GM18951 (cell line): ENCODE measurements at regions not wholly inside any gene's neighbourhood (a gene's known extent, or its start where the extent isn't known, plus 50 kb on each side); places are given as distances from the start of the nearest gene placed in this dataset.

ENCODE experiments used
- POLR2A ChIP-seq: IDR thresholded peaks from 4 replicates; pipeline ENCODE4 v1.6.1; 2011; ENCODE audit warnings: mild to moderate bottlenecking; ENCODE audit not compliant: insufficient read length, insufficient read depth; ENCODE audit errors: extremely low read depth
- in situ Hi-C: fragments of 300-500 bp; cut with MboI; formaldehyde crosslinking; loops from one replicate; pipeline ENCODE4 v1.12.0; 2022; ENCODE audit warnings: low sequenced_read_pairs, mixed read lengths, inconsistent platforms; ENCODE audit not compliant: unreplicated experiment

DNA sequence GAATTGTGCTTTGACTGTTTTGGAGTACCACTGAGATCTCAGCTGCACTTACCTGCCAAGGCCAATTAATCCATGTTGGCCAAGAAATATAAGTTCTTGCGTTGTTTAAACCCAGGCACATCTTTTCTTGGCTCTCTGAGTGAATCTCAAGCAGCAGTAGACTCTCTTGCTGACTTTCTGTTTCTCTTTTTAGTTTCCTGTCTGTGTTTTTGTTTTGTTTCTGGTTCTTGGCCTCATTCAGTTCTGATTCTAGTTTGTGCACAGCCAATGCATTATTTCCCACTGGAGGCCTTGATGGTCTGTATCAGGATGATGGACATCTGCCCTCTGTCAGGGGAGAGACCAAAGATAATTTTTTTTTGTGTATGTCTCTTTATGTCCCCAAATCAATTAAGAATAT is 379.4 kb downstream of the CDH2 start:
- TF ChIP-seq POLR2A, result no peak
- in situ Hi-C loops, result no loop called here

DNA sequence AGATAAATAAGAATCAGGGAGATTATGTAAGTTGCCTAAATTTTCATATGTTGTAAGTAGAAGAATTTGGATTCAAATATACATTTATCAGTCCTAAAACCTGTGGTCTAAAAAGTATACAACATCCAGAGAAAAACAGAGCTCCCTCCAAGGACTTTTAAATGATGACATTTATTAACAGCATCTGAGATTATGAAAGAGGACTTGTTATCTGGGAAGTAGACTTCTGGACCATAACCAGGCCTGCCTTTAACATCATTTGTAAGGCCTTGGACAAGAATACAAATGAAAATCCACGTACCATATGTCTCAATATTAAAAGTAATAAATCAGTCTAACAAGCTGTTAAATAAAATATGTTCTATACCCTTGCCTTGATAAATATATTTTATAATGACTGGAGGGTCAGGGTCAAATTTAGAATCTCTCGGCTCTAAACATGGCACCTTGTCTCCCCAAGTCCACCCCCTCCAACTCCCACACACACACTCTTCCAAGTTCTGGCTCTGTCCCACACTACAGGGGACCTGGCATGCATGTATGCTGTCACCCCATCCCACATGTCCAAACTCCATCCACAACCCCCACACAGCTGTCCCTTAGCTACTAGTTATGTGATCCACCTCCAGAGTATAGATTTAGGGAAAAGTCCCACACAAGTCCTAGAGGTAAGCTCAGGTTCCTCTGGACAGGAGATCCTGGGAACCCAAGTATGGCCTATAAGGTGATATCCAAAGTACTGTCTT is 382.6 kb downstream of the CDH2 start:
- in situ Hi-C loops, result no loop called here
- no peak for TF ChIP-seq POLR2A

DNA sequence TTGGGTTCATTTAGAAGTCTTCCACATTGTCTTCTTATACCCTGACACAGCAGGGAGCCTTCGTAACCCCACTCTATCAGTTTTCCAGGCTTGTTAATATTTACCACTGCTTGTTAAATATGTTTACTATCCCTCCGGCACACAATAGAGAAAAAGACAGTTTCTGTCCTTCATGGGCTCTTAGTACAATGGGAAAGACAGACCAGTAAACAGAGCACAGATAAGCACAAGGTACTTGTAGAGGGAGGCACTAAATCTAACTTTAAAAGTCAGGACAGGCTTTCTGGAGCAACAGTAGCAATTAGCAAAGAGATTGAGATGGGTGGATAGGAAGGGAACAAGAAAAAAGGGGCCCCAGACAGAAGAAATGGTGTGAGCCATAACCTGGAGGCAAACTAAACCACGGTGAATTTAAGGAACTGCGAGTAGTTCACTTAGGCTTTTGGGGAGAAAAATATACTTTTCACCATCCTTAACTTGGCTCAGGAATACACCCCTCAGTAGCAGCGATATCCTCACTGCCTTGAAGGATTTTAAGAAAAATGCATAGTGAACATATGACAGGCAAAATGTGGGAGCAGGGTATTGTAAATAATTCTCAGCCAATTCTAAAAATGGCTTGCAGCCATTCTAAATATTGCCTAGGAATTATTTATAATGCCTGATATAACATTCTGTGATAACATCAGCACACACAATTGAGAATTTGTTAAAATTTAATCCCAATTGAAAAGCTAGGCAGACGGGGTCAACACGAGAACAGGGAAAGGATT is 383.7 kb downstream of the CDH2 start:
- no peak for TF ChIP-seq POLR2A
- in situ Hi-C loops, result no loop called here

DNA sequence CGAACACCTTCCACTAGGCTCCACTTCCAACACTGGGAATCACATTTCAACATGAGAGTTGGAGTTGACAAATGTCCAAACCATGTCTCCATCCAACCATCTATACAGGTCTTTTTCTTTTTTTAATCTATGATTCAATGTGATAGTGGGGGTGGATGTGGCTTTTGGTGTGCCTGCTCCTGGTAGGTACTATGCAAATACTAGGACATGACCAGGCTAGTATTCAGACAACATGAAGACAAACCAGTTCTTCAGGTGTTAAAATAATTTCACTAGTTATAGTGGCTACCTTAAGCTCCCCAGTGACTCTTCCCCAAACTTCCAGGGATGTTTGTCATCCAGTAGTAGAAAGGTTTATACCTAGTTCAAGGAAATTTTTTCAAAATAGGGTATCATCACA is 387.5 kb downstream of the CDH2 start:
- in situ Hi-C loops, result no loop called here
- no peak for TF ChIP-seq POLR2A

DNA sequence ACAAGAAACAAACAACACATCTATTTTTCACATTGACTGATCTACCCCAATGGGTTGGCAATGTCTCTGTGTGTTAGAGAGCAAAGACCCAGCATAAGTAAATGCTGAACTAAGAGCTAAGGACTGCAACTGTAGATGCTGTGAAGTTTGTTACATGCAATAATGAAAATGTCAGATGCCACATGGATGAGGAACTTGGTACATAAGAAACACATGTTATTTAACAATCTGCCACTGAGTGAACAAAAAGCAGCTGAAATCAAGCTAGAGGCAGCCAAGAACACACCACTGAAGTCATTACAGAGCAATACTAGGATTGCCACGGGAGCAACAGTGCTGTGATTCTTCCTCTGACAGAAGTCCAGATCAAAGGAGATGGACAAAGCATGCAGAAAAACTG is 389.4 kb downstream of the CDH2 start:
- in situ Hi-C loops, result no loop called here
- no peak for TF ChIP-seq POLR2A

DNA sequence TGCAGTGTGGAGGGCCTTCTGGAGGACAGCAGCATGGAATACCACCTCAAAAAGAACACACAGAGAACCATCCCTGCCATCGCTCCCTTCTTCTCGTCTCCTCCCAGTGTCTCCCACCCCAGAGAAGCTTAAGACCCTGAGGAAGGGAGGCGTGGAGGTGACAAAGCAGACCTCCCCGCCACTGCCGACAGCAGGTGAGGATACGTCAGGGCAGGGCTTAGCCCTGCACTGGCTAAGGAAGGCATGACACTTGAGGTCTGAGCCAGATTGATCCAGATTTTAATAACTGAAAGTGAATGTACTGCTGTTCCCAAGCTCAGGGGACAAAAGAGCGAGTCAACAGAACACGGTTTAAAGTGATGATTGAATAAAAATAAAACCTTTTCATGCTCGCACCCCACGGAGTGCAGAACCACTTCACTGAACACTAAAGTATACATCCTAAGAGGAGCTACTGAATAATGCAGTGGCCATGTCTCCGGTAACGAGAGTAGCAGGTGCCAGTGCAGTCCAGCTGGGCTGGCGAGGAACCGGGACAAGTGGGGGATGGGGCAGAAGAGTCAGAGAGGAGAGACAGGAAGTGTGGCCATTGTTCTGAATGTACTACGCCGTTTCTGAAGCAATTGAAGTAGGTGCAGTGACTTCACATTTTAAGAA is 391.0 kb downstream of the CDH2 start:
- in situ Hi-C loops, result no loop called here
- TF ChIP-seq POLR2A, result no peak

DNA sequence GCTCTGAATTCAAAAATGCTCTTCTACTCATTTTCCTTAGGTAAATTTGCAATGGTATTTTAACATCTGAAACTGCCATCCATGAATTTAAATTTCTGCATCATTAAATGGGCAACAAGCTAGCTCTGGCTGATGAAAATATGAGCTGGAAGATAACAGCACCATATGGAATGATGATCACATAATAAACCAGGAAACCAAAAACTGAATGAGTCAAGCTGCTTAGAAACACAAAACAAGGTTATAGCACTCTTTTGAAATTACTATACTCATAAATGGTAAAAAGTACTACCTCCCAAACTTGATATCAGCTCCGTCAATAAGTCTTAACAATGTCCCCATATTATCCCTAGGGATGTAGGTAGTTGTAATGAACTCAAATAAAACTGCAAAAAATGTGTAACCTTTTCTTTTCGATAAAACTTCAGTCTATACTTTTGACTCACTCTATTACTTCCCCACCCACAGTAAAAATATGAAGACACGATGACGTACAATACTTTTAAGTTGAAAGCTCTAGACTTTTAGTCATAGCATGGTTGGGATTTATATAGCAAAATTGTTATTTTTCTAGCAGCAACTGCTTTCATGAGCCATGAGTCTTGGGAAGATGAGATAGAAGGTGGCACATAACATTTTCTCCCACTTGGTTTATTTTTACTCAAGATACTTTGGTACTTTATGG is 396.7 kb downstream of the CDH2 start:
- in situ Hi-C loops, result no loop called here
- TF ChIP-seq POLR2A, result no peak

DNA sequence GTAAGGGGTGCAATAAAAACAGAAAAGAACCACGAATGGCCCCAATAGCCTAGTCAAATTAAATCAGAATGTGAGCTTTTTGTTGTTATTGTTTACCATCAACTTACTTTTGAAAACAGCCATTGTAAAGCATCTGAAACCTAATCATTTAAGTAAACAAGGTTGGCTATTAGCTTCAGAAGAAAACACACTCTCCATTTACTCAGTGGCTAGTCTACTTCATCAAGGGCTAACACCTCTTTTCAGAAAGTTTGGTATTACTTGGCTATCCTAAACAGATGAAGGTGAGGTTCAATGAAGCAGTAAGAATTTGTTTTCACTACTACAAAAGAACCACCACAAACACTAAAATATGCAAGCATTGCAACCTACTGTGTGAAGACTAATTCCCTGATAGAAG is 398.0 kb downstream of the CDH2 start:
- TF ChIP-seq POLR2A, result no peak
- in situ Hi-C loops, result no loop called here

DNA sequence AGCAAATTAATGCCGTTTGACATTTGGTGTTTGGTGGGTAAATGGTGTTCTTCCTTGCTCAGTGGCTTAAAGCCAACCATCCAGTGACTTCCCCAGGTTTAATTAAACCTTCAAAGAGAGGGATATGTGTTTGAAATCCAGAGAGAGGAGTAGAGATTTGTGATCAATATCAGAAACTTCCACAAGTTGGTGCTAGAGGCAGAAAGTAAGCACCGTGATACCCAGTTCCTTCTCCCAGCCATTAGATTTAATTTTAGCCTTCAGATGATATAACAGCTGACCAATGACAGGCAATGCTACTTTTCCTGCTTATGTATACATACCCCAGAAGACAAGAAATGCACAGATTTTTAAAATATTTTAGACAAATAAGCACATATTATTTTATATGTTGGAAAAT is 398.5 kb downstream of the CDH2 start:
- no peak for TF ChIP-seq POLR2A
- in situ Hi-C loops, result no loop called here

DNA sequence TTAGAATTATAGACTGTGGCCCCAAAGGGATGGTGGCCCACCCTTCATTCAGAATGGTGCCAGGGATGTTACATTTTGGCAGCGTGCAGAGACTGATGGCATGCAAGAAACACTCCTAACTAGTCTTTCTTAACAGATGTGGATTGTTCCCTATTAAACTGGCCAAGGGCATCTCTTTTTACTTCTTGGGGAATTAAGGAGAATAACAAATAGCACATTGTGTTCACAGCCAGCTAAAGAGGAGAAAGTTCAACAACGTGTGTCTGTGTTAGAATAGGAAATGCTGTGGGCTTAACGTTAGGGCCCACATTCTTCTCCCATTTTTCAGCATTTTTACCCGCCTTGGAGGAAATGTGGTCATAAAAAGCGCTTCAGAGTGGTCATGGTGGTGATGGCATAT is 404.8 kb downstream of the CDH2 start:
- in situ Hi-C loops, result no loop called here
- TF ChIP-seq POLR2A, result no peak

DNA sequence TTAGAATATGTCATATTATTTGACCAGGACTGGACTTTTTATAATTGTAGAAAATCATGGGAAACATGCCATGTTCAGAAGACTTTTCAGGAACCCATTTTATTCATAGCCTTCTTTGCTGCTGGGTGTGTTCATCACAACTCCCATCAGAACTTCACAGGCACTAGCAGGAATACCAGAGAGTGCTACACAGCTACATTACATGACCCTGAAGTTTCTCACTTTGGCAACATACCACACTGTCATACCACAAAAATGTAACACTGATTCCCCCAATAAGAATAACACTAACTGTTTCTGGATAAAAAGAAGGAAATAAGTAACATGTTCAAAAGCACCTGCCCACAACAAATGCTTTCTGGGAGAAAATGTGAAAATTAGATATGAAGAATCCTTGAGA is 405.4 kb downstream of the CDH2 start:
- no peak for TF ChIP-seq POLR2A
- in situ Hi-C loops, result no loop called here

DNA sequence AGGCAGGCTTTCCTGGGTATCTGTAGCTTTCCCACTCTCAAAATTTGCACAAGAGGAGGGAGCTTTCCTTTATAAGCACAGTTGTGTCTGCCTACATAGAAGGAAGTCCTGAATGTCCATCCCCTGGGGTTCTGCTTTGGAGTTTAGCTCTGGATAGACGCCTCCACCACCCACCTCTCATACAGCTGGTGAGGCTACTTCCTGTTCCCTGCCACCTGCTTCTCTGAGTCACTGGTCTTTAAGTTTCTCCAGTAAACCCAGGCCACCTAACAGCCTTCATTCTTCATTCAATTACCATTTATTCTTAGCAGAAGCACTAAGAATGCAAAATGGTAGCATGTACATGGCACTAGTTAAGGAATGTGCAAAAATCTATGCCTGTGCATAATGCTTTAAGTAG is 407.8 kb downstream of the CDH2 start:
- in situ Hi-C loops, result no loop called here
- TF ChIP-seq POLR2A, result no peak

DNA sequence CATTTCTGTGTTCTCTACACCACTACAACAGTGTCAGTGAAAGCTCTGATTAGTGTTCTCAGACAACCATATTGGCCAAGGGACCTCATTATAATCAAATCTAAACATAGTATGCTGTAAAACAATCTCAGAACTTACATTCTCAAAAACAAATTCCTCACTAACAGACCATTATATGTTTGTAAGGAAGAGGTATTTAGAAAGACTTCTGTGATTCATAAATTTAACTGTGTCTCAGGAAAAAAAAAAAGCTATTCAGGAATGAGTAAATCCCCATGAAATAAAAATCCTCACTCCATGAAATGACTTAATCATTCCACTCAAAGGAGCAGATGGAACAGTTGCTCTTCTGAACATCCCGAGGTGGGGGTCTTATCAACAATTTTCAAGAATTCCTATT is 413.0 kb downstream of the CDH2 start:
- in situ Hi-C loops, result no loop called here
- TF ChIP-seq POLR2A, result no peak

DNA sequence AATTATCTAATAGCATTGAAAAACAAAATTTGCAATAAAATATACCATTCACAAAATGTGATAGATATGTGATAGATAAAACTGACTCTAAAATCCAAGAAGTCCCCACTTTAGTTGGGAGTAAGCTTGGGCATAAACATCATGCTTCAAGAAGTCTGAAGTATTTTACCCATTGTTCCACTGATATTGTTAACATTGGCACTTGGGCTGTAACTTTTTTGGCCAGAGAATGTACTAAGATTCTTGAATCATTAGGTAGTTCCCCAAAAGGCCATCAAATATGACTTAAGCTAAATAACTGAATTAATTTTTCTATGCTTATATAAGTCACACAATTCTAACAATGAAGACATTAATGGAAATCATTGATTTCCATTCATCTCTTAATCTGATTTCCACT is 413.6 kb downstream of the CDH2 start:
- no peak for TF ChIP-seq POLR2A
- in situ Hi-C loops, result no loop called here

DNA sequence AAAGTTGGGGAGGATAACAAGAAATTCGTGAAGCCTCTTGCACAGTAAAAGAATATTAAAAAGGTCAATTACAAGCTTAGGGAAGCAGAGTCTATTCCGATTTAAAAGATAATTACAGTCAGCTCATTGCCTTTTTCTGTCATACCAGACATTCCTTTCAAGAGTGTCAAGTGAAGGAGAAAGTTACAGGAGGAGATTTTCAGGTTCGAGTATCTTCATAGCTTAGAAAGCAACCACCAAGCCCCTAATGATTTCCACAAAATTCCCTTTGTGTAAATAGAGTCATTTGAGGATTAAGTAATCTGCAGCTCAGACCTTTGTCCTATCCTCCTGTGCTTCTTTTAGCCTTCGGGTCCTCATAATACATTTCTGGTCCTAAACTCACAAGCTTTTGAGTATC is 414.9 kb downstream of the CDH2 start:
- in situ Hi-C loops, result no loop called here
- no peak for TF ChIP-seq POLR2A
